Skeletal muscle tissue (tissue), 3 donors: ENCODE measurements at regions not wholly inside any gene's neighbourhood (a gene's known extent, or its start where the extent isn't known, plus 50 kb on each side); places are given as distances from the start of the nearest gene placed in this dataset.

Experiments
- H3K27ac ChIP-seq: one replicate; pipeline ENCODE4 v1.7.0; 2013; ENCODE audit warnings: mild to moderate bottlenecking, low read depth, low read length, inconsistent platforms
- H3K27me3 ChIP-seq, 3 donors: one replicate each; pipeline ENCODE4 v1.7.0; 2013; ENCODE audit warnings: low read length in 3 of 3; ENCODE audit not compliant: control insufficient read depth in 3 of 3, insufficient read depth in 3 of 3
- H3K36me3 ChIP-seq, 3 donors: one replicate each; pipeline ENCODE4 v1.7.0; 2013; ENCODE audit warnings: low read length in 3 of 3; ENCODE audit not compliant: control insufficient read depth in 3 of 3, insufficient read depth in 3 of 3
- H3K4me1 ChIP-seq, 3 donors: one replicate each; pipeline ENCODE4 v1.7.0; 2013; ENCODE audit warnings: low read length in 3 of 3, mild to moderate bottlenecking in 3 of 3; ENCODE audit not compliant: control insufficient read depth in 3 of 3, insufficient read depth in 3 of 3
- H3K4me3 ChIP-seq, 3 donors: one replicate each; pipeline ENCODE4 v1.7.0; 2013; ENCODE audit warnings: low read length in 3 of 3
- H3K9ac ChIP-seq, 3 donors: one replicate each; pipeline ENCODE4 v1.7.0; 2013; ENCODE audit warnings: low read length in 3 of 3, mild to moderate bottlenecking in 3 of 3, moderate library complexity in 2 of 3, low read depth in 1 of 3
- H3K9me3 ChIP-seq, 3 donors: one replicate each; pipeline ENCODE4 v1.7.0; 2013; ENCODE audit warnings: low read length in 3 of 3; ENCODE audit not compliant: control insufficient read depth in 3 of 3
- donor health status: Osteomylitis.

DNA sequence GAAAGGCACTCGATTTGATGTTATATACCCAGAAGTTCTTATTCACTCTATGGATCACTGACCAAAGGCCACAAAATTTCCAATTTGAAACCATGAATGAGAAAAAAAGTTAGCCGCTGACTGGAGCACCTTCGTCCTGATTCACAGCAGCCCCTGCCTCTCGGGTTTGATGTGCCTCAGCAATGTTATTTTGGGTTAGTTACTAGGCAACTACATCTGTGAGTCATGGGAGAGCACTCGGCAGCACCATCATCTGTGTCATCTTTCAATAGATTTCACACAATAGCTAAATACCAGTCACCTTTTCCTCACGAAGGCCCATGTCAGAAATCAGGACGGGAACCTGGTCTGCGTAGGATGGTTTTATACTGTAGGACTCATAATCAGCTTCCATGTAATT lies 269.2 kb downstream of the ZBBX start:
- H3K27ac ChIP-seq, result no peak overlapping the region
- no peaks in the 10 kb centered on the region for H3K4me1 ChIP-seq
- no peak overlapping the region for H3K9ac ChIP-seq
- no peaks in the 10 kb centered on the region for H3K36me3 ChIP-seq
- no peaks in the 10 kb centered on the region for H3K9me3 ChIP-seq
- no peak overlapping the region for H3K4me3 ChIP-seq
- H3K27me3 ChIP-seq, result no peaks in the 10 kb centered on the region

DNA sequence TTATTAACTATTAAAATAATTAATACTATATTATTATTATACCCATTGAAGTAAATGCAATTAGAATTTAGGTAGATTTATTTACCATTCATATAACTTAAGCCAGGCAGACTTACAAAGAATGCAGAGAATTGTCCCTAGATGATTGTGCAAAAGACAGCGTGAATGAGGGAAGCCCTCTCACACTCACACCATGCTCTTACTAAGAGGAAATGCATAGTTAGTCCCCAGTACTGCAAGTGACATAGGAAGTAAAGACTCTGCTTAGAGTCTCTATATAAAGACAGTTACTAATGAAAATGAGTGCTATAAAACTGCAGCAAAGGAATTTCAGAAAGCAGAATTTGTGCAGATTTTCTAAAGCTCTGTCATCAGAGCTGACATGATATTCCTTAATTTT lies 270.4 kb downstream of the ZBBX start:
- Histone ChIP-seq H3K4me1 (no peaks in the 10 kb centered on the region), H3K27me3 (no peaks in the 10 kb centered on the region), H3K27ac (no peak overlapping the region), H3K9me3 (no peaks in the 10 kb centered on the region), H3K9ac (no peak overlapping the region), H3K4me3 (no peak overlapping the region), H3K36me3 (no peaks in the 10 kb centered on the region)

- Histone ChIP-seq H3K4me3 (no peak overlapping the region), H3K9ac (no peak overlapping the region), H3K27ac (no peak overlapping the region), H3K36me3 (no peaks in the 10 kb centered on the region), H3K27me3 (no peaks in the 10 kb centered on the region), H3K4me1 (no peaks in the 10 kb centered on the region), H3K9me3 (no peaks in the 10 kb centered on the region)
Measured at GRCh38 chr3:167106456-167106855, 273.6 kb downstream of the ZBBX start.

DNA sequence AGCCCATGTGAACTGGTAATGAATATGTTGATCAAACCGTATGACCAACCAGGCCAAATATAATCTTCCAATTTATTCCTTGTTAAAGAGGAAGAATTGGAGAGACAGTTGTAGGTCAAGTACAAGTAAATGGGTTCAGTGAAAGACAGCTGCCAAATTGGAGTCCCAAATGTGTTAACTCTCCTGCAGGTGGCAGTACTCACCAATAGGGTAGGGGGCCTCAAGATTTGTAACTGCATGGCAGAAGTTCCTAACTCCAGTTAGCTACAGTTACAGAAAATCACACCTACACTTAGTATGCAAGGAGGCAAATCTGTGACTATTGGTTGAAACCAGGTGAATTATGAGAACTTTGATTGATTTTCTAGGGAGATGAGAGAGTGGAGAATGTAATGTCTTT lies 278.0 kb downstream of the ZBBX start:
- H3K36me3 ChIP-seq, result no peaks in the 10 kb centered on the region
- H3K9ac ChIP-seq, result no peak overlapping the region
- H3K9me3 ChIP-seq, result no peaks in the 10 kb centered on the region
- H3K27ac ChIP-seq, result no peak overlapping the region
- no peaks in the 10 kb centered on the region for H3K27me3 ChIP-seq
- no peak overlapping the region for H3K4me3 ChIP-seq
- no peaks in the 10 kb centered on the region for H3K4me1 ChIP-seq

DNA sequence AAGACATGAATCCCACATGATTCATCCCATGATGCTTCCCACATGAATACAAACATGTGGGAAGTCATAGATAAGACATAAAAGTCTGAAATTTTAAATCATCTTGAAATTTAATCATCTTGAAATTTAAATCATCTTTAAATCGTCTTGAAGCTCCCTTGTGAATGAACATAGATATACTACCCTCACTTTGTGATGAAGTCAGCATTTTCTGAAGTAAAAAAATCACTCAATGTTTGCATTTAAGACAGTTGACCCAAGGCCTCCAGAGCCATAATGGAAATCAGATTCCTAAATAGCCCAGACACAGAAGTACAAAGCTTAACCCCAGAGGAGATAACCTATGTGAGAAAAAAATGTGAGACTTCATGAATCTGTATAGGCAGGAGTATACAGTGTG lies 279.4 kb downstream of the ZBBX start:
- Histone ChIP-seq H3K9ac (no peak overlapping the region), H3K4me1 (no peaks in the 10 kb centered on the region), H3K36me3 (no peaks in the 10 kb centered on the region), H3K27me3 (no peaks in the 10 kb centered on the region), H3K4me3 (no peak overlapping the region), H3K9me3 (no peaks in the 10 kb centered on the region), H3K27ac (no peak overlapping the region)

DNA sequence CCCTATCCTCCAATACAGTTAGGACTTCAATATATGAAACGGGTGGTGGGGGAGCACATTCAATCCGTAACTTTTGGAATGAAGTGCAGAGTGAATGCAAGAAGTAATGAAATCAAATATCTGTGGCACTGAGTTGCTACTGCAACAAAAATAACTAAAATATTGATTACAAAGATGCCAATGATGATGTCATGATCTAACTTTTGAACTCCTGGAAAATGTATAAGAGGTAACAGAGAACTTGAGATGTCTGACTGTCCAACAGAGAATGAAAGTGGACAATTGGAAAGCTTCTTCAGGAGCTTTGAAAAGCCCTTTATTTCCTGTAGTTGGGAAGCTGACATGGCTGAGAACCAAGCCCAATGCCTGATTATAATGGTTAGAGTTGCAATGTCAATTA lies 279.9 kb downstream of the ZBBX start:
- no peak overlapping the region for H3K27ac ChIP-seq
- H3K27me3 ChIP-seq, result no peaks in the 10 kb centered on the region
- no peak overlapping the region for H3K4me3 ChIP-seq
- no peaks in the 10 kb centered on the region for H3K9me3 ChIP-seq
- H3K9ac ChIP-seq, result no peak overlapping the region
- no peaks in the 10 kb centered on the region for H3K36me3 ChIP-seq
- H3K4me1 ChIP-seq, result no peaks in the 10 kb centered on the region

DNA sequence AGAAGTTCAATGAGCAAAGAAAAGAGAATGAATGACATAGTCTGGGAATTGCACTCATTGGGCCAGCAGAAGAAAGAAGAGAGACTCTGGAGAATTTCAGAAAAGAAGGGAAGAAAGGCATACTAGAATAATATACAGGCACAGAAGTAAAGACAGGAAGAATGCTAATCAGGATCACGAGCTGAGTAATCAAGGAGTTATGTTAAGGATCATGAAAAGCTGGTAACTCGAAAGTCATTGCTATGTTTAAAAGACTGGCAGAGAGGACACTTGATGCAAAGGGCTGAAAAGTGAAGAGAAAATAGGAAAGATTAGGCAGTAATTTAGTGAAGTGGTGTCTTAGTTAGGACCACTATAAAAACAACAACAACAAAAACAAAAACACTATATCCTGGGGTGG lies 284.1 kb downstream of the ZBBX start:
- H3K27ac ChIP-seq, result no peak overlapping the region
- H3K4me3 ChIP-seq, result no peak overlapping the region
- no peaks in the 10 kb centered on the region for H3K9me3 ChIP-seq
- H3K9ac ChIP-seq, result no peak overlapping the region
- no peaks in the 10 kb centered on the region for H3K4me1 ChIP-seq
- H3K27me3 ChIP-seq, result no peaks in the 10 kb centered on the region
- no peaks in the 10 kb centered on the region for H3K36me3 ChIP-seq

DNA sequence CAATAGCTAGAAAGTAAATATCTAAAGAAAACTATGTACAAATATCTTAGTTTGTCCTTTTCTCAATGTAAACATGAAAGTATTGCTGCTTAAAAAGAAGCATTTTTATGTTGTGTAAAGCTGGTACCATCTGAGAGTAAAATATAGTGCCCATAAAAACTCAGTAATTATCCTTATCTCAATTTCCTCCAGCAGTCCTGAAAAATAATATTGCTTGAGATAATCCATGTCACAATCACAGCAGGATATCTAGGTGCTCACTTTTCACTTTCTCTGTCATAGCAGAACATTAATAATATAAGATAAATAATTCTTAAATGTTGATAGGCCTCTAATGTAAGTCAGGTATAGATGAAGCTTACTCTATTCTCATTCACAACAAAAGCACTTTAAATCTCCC lies 285.5 kb downstream of the ZBBX start:
- no peaks in the 10 kb centered on the region for H3K27me3 ChIP-seq
- no peaks in the 10 kb centered on the region for H3K9me3 ChIP-seq
- H3K27ac ChIP-seq, result no peak overlapping the region
- no peaks in the 10 kb centered on the region for H3K36me3 ChIP-seq
- H3K4me3 ChIP-seq, result no peak overlapping the region
- no peaks in the 10 kb centered on the region for H3K4me1 ChIP-seq
- no peak overlapping the region for H3K9ac ChIP-seq

- no peaks in the 10 kb centered on the region for H3K9me3 ChIP-seq
- no peaks in the 10 kb centered on the region for H3K27me3 ChIP-seq
- H3K4me1 ChIP-seq, result no peaks in the 10 kb centered on the region
Measured at GRCh38 chr3:167091226-167091625, 288.9 kb downstream of the ZBBX start.

DNA sequence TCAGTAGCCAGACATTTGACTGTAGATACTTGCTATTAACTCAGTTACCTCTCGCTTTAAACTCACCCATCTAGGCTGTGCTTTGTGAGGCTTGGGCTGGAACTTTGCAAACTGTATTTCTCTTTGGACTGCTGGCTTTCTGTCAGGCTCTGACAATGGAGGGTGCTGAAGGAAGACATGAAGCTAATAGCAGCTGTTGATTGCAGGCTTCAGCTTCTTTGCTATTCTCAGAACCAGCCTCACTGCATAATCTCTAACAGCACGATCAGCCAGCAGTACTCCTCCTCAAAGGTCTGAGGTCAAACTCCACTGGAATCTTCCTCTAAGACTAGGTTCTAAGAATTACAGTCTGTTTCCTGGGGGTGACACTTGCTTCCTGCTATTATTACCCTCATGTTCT lies 295.6 kb downstream of the ZBBX start:
- no peaks in the 10 kb centered on the region for H3K4me1 ChIP-seq
- no peak overlapping the region for H3K9ac ChIP-seq
- H3K4me3 ChIP-seq, result no peak overlapping the region
- no peaks in the 10 kb centered on the region for H3K27me3 ChIP-seq
- H3K36me3 ChIP-seq, result no peaks in the 10 kb centered on the region
- no peak overlapping the region for H3K27ac ChIP-seq
- no peaks in the 10 kb centered on the region for H3K9me3 ChIP-seq

More at GRCh38 chr3:167091226-167091625, 288.9 kb downstream of the ZBBX start:
- H3K36me3 ChIP-seq, result no peaks in the 10 kb centered on the region
- no peak overlapping the region for H3K9ac ChIP-seq
- no peak overlapping the region for H3K4me3 ChIP-seq
- no peak overlapping the region for H3K27ac ChIP-seq

- no peak overlapping the region for H3K9ac ChIP-seq
- no peaks in the 10 kb centered on the region for H3K27me3 ChIP-seq
- H3K36me3 ChIP-seq, result no peaks in the 10 kb centered on the region
- H3K27ac ChIP-seq, result no peak overlapping the region
- H3K9me3 ChIP-seq, result no peaks in the 10 kb centered on the region
- H3K4me1 ChIP-seq, result no peaks in the 10 kb centered on the region
- no peak overlapping the region for H3K4me3 ChIP-seq
Measured at GRCh38 chr3:167078070-167078622, 302.0 kb downstream of the ZBBX start.
